NT2/D1 (cell line): ENCODE measurements at regions not wholly inside any gene's neighbourhood (a gene's known extent, or its start where the extent isn't known, plus 50 kb on each side); places are given as distances from the start of the nearest gene placed in this dataset.

Experiments used
- DNase-seq: peaks from one replicate; pipeline ENCODE4 v3.0.0-alpha.2; 2011; ENCODE audit warnings: low read depth, low spot score
- H3K27me3 ChIP-seq: 2 replicates; pipeline ENCODE4 v1.6.0; 2011; ENCODE audit warnings: mild to moderate bottlenecking; ENCODE audit not compliant: insufficient read length, insufficient read depth
- H3K36me3 ChIP-seq: 2 replicates; pipeline ENCODE4 v1.6.1; 2011; ENCODE audit warnings: mild to moderate bottlenecking, low read length, mixed read lengths; ENCODE audit not compliant: insufficient read depth, insufficient read length
- H3K4me1 ChIP-seq: 2 replicates; pipeline ENCODE4 v1.5.1; 2011; ENCODE audit not compliant: insufficient read depth, insufficient read length
- H3K4me3 ChIP-seq: 2 replicates; pipeline ENCODE4 v1.5.1; 2011; ENCODE audit warnings: low read depth; ENCODE audit not compliant: insufficient read length
- H3K9ac ChIP-seq: 2 replicates; pipeline ENCODE4 v1.6.0; 2011; ENCODE audit warnings: low read depth; ENCODE audit not compliant: insufficient read length
- H3K9me3 ChIP-seq: 2 replicates; pipeline ENCODE4 v1.5.1; 2011; ENCODE audit warnings: mild to moderate bottlenecking, low read length; ENCODE audit not compliant: insufficient read depth
- SUZ12 ChIP-seq: IDR thresholded peaks from 2 replicates; pipeline ENCODE4 v1.6.1; 2011; ENCODE audit not compliant: insufficient read length, insufficient read depth; ENCODE audit errors: extremely low read depth
- YY1 ChIP-seq: IDR thresholded peaks from 2 replicates; pipeline ENCODE4 v1.6.1; 2011; ENCODE audit not compliant: insufficient read length, insufficient read depth
- ZNF274 ChIP-seq: IDR thresholded peaks from 2 replicates; pipeline ENCODE4 v1.6.1; 2011; ENCODE audit warnings: mild to moderate bottlenecking, low read depth, low read length

GRCh38 chr4:23365086-23365485, 524.8 kb downstream of the PPARGC1A start:
- H3K4me3 ChIP-seq = no peak overlapping the region
- no peak for DNase-seq
- no peaks in the 10 kb centered on the region for H3K27me3 ChIP-seq
- H3K4me1 ChIP-seq = no peaks in the 10 kb centered on the region
- H3K36me3 ChIP-seq = no peaks in the 10 kb centered on the region
- H3K9ac ChIP-seq = no peak overlapping the region
- no peak for TF ChIP-seq YY1
- no peak for TF ChIP-seq ZNF274
- TF ChIP-seq SUZ12 = no peak
- no peaks in the 10 kb centered on the region for H3K9me3 ChIP-seq

DNA sequence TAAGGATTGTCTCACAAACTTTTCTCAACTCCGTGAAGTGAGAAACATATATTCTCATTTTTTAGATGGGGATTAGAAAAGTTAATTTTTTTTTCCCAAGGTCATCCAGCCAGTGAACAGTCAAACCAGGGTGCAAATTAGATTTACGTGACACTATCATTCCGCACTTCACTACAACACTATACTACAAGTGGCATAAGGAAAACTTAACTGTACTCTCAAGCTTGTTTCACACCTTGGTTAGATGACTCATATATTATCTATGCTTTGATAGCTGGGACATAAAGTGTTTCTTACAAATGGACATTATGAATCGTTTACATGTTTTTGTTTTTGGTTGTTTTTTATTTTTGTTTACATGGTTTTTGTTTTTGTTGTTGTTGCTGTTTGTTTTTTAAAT, 525.7 kb downstream of the PPARGC1A start:
- Histone ChIP-seq H3K9me3 (no peaks in the 10 kb centered on the region), H3K4me1 (no peaks in the 10 kb centered on the region), H3K36me3 (no peaks in the 10 kb centered on the region), H3K27me3 (no peaks in the 10 kb centered on the region), H3K9ac (no peak overlapping the region), H3K4me3 (no peak overlapping the region)
- no peak for DNase-seq
- no peak for TF ChIP-seq ZNF274
- no peak for TF ChIP-seq YY1
- no peak for TF ChIP-seq SUZ12

GRCh38 chr4:23361453-23361852, 528.4 kb downstream of the PPARGC1A start:
- no peak for DNase-seq
- Histone ChIP-seq H3K9ac (no peak overlapping the region), H3K36me3 (no peaks in the 10 kb centered on the region), H3K4me1 (no peaks in the 10 kb centered on the region), H3K27me3 (no peaks in the 10 kb centered on the region), H3K4me3 (no peak overlapping the region), H3K9me3 (no peaks in the 10 kb centered on the region)
- TF ChIP-seq YY1 (no peak), SUZ12 (no peak), ZNF274 (no peak)

DNA sequence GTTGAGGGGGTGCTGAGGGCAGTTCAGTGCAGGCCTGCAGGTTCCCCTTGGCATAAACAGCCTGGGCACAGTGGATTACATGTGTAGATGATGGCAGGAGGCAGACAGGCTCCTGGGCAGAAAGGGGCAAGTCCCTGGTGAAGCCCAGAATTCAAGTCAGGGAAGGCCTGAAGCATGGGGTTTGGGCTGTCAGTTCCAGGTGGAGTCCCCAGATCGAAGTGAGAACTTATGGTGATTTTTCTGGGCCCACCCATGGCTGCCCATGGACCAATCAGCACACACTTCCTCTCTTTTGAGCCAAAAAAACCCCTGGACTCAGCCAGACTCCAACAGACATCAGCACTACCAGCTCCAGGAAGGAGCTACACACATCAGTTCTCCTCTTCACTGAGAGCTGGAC, 529.1 kb downstream of the PPARGC1A start:
- no peak overlapping the region for H3K4me3 ChIP-seq
- H3K9ac ChIP-seq = no peak overlapping the region
- H3K9me3 ChIP-seq = no peaks in the 10 kb centered on the region
- H3K36me3 ChIP-seq = no peaks in the 10 kb centered on the region
- TF ChIP-seq SUZ12 = no peak
- TF ChIP-seq YY1 = no peak
- no peak for TF ChIP-seq ZNF274
- H3K4me1 ChIP-seq = no peaks in the 10 kb centered on the region
- H3K27me3 ChIP-seq = no peaks in the 10 kb centered on the region
- no peak for DNase-seq

DNA sequence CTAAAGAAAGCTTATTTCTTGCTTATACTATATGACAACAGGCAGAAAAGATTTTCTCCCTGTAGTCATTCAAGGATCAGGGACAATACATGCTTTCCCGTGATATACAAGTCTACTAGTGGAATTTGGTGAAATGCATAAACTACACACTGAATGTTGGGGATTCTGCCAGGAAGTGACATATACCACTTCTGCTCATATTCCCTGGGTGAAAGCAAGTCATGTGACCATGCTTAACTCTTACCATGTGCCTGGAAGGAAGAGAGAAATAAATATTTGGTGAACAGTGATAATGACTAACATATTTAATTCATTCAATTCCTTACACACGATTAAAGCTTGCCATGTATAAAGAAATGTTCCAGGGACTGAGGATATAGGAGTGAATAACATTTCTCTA, 534.6 kb downstream of the PPARGC1A start:
- no peaks in the 10 kb centered on the region for H3K4me1 ChIP-seq
- H3K9me3 ChIP-seq = no peaks in the 10 kb centered on the region
- H3K9ac ChIP-seq = no peak overlapping the region
- no peaks in the 10 kb centered on the region for H3K36me3 ChIP-seq
- DNase-seq = no peak
- H3K27me3 ChIP-seq = no peaks in the 10 kb centered on the region
- TF ChIP-seq YY1 (no peak), SUZ12 (no peak), ZNF274 (no peak)
- H3K4me3 ChIP-seq = no peak overlapping the region

DNA sequence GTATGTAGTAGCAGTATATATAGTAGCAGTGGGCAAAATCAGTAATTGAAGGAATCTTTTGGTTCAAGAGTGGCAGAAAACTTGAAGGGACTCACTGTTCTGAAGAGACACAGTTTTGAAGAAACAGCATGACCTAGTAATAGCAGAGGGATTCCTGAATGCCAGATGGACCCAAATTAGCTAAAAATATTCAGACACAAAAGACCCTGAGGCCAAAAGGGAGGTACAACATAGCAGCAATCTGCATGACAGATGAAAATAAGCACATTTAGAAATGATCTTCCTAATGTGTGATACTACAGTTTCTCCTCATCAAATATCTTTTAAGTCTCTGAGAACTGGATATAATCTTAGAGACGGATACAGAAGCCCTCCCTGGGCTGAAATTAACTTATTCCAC, 536.6 kb downstream of the PPARGC1A start:
- H3K36me3 ChIP-seq = no peaks in the 10 kb centered on the region
- H3K9me3 ChIP-seq = no peaks in the 10 kb centered on the region
- no peaks in the 10 kb centered on the region for H3K4me1 ChIP-seq
- H3K4me3 ChIP-seq = no peak overlapping the region
- no peaks in the 10 kb centered on the region for H3K27me3 ChIP-seq
- no peak for DNase-seq
- TF ChIP-seq YY1 = no peak
- TF ChIP-seq ZNF274 = no peak
- no peak for TF ChIP-seq SUZ12
- no peak overlapping the region for H3K9ac ChIP-seq

GRCh38 chr4:23348789-23349498, 540.9 kb downstream of the PPARGC1A start:
- DNase-seq = no peak
- no peak overlapping the region for H3K4me3 ChIP-seq
- no peaks in the 10 kb centered on the region for H3K27me3 ChIP-seq
- no peaks in the 10 kb centered on the region for H3K9me3 ChIP-seq
- H3K36me3 ChIP-seq = no peaks in the 10 kb centered on the region
- H3K4me1 ChIP-seq = no peaks in the 10 kb centered on the region
- no peak for TF ChIP-seq YY1
- TF ChIP-seq ZNF274 = no peak
- TF ChIP-seq SUZ12 = no peak
- H3K9ac ChIP-seq = no peak overlapping the region

GRCh38 chr4:23337292-23337691, 552.6 kb downstream of the PPARGC1A start:
- no peaks in the 10 kb centered on the region for H3K27me3 ChIP-seq
- no peaks in the 10 kb centered on the region for H3K36me3 ChIP-seq
- H3K9me3 ChIP-seq = no peaks in the 10 kb centered on the region
- no peak for TF ChIP-seq ZNF274
- TF ChIP-seq SUZ12 = no peak
- no peak for TF ChIP-seq YY1
- no peak overlapping the region for H3K4me3 ChIP-seq
- no peak overlapping the region for H3K9ac ChIP-seq
- DNase-seq = peak; percentile 3
- H3K4me1 ChIP-seq = peaks cover 3% of the 10 kb centered on the region
